ENCODE measurements at regions not wholly inside any gene's neighbourhood (a gene's known extent, or its start where the extent isn't known, plus 50 kb on each side); places are given as distances from the start of the nearest gene placed in this dataset.

GRCh38 chr5:133850811-133851210 is 117.6 kb downstream of the C5orf15 start:
- no peak for DNase-seq (ENCODE audit: extremely low spot score)

DNA sequence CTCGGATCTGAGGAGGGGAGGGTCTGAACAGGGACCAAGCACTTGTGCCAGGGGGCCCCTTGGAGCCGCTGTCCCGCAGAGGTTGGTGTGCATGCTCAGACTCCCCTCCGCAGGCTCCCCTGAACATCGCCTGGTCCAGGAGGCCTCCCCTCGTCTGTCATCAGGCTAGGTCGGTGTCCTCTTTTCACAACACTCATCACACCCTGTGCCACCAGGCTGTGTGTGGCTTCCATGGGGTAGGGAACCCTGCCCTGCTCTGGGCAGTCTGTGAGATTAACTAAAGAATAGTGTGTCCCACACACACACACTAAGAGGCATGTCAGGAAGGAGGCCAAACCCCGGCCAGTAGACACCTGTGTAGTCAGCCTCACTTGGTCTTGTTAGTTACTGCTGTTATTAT is 119.3 kb downstream of the C5orf15 start:
- Histone ChIP-seq H3K27me3 (peaks cover 0 to 12% (median 0%) of the 10 kb centered on the region in 4 donors), H3K4me3 (no peak overlapping the region), H3K4me1 (no peaks in the 10 kb centered on the region), H3K36me3 (no peaks in the 10 kb centered on the region), H3K9me3 (no peaks in the 10 kb centered on the region), H3K27ac (replicated peaks in 1 of 4) (no peak overlapping the region)
- no peak for DNase-seq (ENCODE audit: extremely low spot score)
- intact Hi-C loops (cut with DNase I) = no loop called here
- WGBS = 100% methylated on average over 2 of the region's 8 CpGs
- TF ChIP-seq POLR2AphosphoS5 (IDR thresholded peaks at IDR 0.05) (no peak), POLR2A (IDR thresholded peaks at IDR 0.05; ENCODE audit: low read depth) (no peak), CTCF (IDR thresholded peaks at IDR 0.05) (no peak), EP300 (IDR thresholded peaks at IDR 0.05) (no peak)

More at GRCh38 chr5:133850811-133851210, 117.6 kb downstream of the C5orf15 start:
- Histone ChIP-seq H3K36me3 (no peaks in the 10 kb centered on the region), H3K27ac (replicated peaks in 1 of 4) (no peak overlapping the region), H3K4me3 (no peak overlapping the region), H3K4me1 (no peaks in the 10 kb centered on the region), H3K27me3 (peaks cover 0 to 17% (median 0%) of the 10 kb centered on the region in 4 donors), H3K9me3 (no peaks in the 10 kb centered on the region)
- intact Hi-C loops (cut with DNase I) = no loop called here
- TF ChIP-seq CTCF (IDR thresholded peaks at IDR 0.05) = no peak
- TF ChIP-seq POLR2A (IDR thresholded peaks at IDR 0.05; ENCODE audit: low read depth) = no peak
- TF ChIP-seq EP300 (IDR thresholded peaks at IDR 0.05) = no peak
- no peak for TF ChIP-seq POLR2AphosphoS5 (IDR thresholded peaks at IDR 0.05)
- WGBS = 91% methylated on average over 5 of the region's 5 CpGs

DNA sequence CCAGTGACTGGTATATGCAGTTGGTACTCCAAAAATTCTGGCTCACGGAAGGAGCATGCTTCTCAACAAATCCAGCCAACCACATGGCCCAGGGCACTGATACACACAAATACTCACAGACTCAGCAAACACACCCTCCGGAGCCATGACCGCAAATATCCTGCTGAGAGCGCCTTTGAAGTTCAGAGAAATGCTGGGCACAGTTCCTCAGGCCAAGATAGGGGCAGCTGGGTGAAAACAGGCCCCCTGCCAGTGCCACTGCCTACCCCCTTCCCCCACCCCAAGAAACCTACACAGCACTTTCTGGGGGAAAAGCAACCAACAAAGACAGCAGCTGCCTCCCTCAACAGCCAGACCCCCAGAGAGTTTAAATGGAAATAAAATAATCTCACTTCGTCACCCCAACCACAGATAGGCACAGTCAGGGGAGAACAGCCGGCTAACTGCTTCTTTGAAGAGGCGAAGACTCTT is 120.0 kb downstream of the C5orf15 start:
- intact Hi-C loops (cut with DNase I) = no loop called here
- no peak overlapping the region for H3K4me3 ChIP-seq
- DNase-seq (ENCODE audit: extremely low spot score) = no peak
- no peaks in the 10 kb centered on the region for H3K36me3 ChIP-seq
- H3K27me3 ChIP-seq = peaks cover 0 to 12% (median 0%) of the 10 kb centered on the region in 4 donors
- no peaks in the 10 kb centered on the region for H3K4me1 ChIP-seq
- no peaks in the 10 kb centered on the region for H3K9me3 ChIP-seq
- WGBS = 89% methylated on average over 3 of the region's 7 CpGs
- TF ChIP-seq CTCF (IDR thresholded peaks at IDR 0.05) = no peak
- no peak for TF ChIP-seq EP300 (IDR thresholded peaks at IDR 0.05)
- no peak for TF ChIP-seq POLR2AphosphoS5 (IDR thresholded peaks at IDR 0.05)
- TF ChIP-seq POLR2A (IDR thresholded peaks at IDR 0.05; ENCODE audit: low read depth) = no peak
- no peak overlapping the region for H3K27ac ChIP-seq (replicated peaks in 1 of 4)

DNA sequence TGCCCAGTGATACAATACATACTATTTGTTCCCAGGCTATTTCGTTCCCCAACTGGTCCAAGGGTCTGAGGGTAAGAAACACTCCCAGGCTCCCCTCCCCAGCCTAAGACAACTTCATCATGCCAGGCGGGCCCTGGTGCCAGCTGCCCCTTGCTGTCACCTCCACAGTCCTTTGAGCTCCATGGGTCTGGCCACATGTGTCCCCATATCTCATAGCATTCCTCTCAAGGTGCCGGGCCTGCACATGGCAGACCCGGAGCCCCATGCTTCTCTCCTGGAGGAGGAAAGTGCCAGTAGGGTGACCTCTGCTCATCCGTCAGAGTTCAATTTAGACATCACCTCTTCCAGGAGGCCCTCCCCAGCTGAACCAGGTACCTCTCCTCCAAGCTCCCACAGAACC is 120.5 kb downstream of the C5orf15 start:
- no peak for DNase-seq (ENCODE audit: extremely low spot score)
- Histone ChIP-seq H3K9me3 (no peaks in the 10 kb centered on the region), H3K4me3 (no peak overlapping the region), H3K27me3 (peaks cover 0 to 12% (median 0%) of the 10 kb centered on the region in 4 donors), H3K27ac (replicated peaks in 1 of 4) (no peak overlapping the region), H3K36me3 (no peaks in the 10 kb centered on the region), H3K4me1 (no peaks in the 10 kb centered on the region)
- TF ChIP-seq EP300 (IDR thresholded peaks at IDR 0.05) (no peak), POLR2A (IDR thresholded peaks at IDR 0.05; ENCODE audit: low read depth) (no peak), CTCF (IDR thresholded peaks at IDR 0.05) (no peak)
- intact Hi-C loops (cut with DNase I) = no loop called here
- 96% methylated on average over 4 of the region's 5 CpGs for WGBS

GRCh38 chr5:133847301-133847700 is 121.1 kb downstream of the C5orf15 start:
- WGBS = 100% methylated on average over 1 of the region's 6 CpGs
- H3K27ac ChIP-seq (replicated peaks in 1 of 4) = no peak overlapping the region
- no peak for DNase-seq (ENCODE audit: extremely low spot score)
- TF ChIP-seq POLR2AphosphoS5 (IDR thresholded peaks at IDR 0.05) (no peak), EP300 (IDR thresholded peaks at IDR 0.05) (no peak), CTCF (IDR thresholded peaks at IDR 0.05) (no peak), POLR2A (IDR thresholded peaks at IDR 0.05; ENCODE audit: low read depth) (no peak)
- H3K27me3 ChIP-seq = peaks cover 0 to 12% (median 0%) of the 10 kb centered on the region in 4 donors
- intact Hi-C loops (cut with DNase I) = no loop called here
- H3K4me1 ChIP-seq = no peaks in the 10 kb centered on the region
- H3K4me3 ChIP-seq = no peak overlapping the region
- no peaks in the 10 kb centered on the region for H3K36me3 ChIP-seq
- no peaks in the 10 kb centered on the region for H3K9me3 ChIP-seq
